Muscle layer of duodenum (tissue), 2 donors: ENCODE measurements at regions not wholly inside any gene's neighbourhood (a gene's known extent, or its start where the extent isn't known, plus 50 kb on each side); places are given as distances from the start of the nearest gene placed in this dataset.

Source experiments
- H3K27ac ChIP-seq: one replicate; pipeline ENCODE4 v1.7.0; 2013; ENCODE audit warnings: mild to moderate bottlenecking, low read length
- H3K27me3 ChIP-seq: one replicate; pipeline ENCODE4 v1.7.0; 2013; ENCODE audit warnings: low read depth, mild to moderate bottlenecking, control low read depth, low read length
- H3K36me3 ChIP-seq, 2 donors: one replicate each; pipeline ENCODE4 v1.7.0; 2013; ENCODE audit warnings: low read length in 2 of 2, control low read depth in 1 of 2, mild to moderate bottlenecking in 1 of 2; ENCODE audit not compliant: insufficient read depth in 2 of 2, control insufficient read depth in 1 of 2
- H3K4me1 ChIP-seq, 2 donors: one replicate each; pipeline ENCODE4 v1.7.0; 2013; ENCODE audit warnings: low read length in 2 of 2, mild to moderate bottlenecking in 2 of 2, control low read depth in 1 of 2, moderate library complexity in 1 of 2; ENCODE audit not compliant: insufficient read depth in 2 of 2, control insufficient read depth in 1 of 2
- H3K4me3 ChIP-seq, 2 donors: one replicate each; pipeline ENCODE4 v1.7.0; 2013; ENCODE audit warnings: low read length in 2 of 2, low read depth in 1 of 2, mild to moderate bottlenecking in 1 of 2
- H3K9me3 ChIP-seq, 2 donors: one replicate each; pipeline ENCODE4 v1.7.0; 2013; ENCODE audit warnings: low read length in 2 of 2, control low read depth in 1 of 2, mild to moderate bottlenecking in 1 of 2; ENCODE audit not compliant: control insufficient read depth in 1 of 2
- donor health status: healthy.

- Histone ChIP-seq H3K27ac (no peak overlapping the region), H3K9me3 (no peaks in the 10 kb centered on the region), H3K4me1 (no peaks in the 10 kb centered on the region)
Measured at GRCh38 chr3:83902787-83903533, 1055.8 kb upstream of the CADM2 start.

DNA sequence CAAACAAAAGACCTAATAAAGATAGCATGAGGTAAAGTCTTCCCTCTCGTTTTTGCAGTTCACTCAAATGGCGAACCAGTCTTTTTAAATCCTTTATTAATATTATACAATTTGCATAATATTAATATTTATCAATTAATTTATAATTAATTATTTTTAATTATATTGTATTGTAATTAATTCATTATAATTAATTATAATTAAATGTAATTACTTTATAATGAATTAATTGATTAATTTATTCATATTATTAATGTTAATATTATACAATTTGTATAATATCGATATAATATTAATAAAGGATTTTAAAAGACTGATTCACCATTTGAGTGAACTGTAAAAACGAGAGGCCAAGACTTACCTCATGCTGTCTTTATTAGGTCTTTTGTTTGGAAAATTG lies 1045.4 kb upstream of the CADM2 start:
- H3K27me3 ChIP-seq: no peaks in the 10 kb centered on the region
- no peaks in the 10 kb centered on the region for H3K4me1 ChIP-seq
- no peak overlapping the region for H3K4me3 ChIP-seq
- H3K36me3 ChIP-seq: no peaks in the 10 kb centered on the region
- H3K27ac ChIP-seq: no peak overlapping the region
- no peaks in the 10 kb centered on the region for H3K9me3 ChIP-seq

More at GRCh38 chr3:83902787-83903533, 1055.8 kb upstream of the CADM2 start:
- Histone ChIP-seq H3K36me3 (no peaks in the 10 kb centered on the region), H3K4me3 (no peak overlapping the region), H3K27me3 (no peaks in the 10 kb centered on the region)

GRCh38 chr3:83926291-83926690 lies 1032.5 kb upstream of the CADM2 start:
- Histone ChIP-seq H3K27ac (no peak overlapping the region), H3K27me3 (no peaks in the 10 kb centered on the region), H3K36me3 (no peaks in the 10 kb centered on the region), H3K9me3 (peaks cover 12 to 32% of the 10 kb centered on the region in 2 donors), H3K4me1 (no peaks in the 10 kb centered on the region), H3K4me3 (no peak overlapping the region)

- no peak overlapping the region for H3K27ac ChIP-seq
- no peaks in the 10 kb centered on the region for H3K36me3 ChIP-seq
- no peaks in the 10 kb centered on the region for H3K4me1 ChIP-seq
- no peaks in the 10 kb centered on the region for H3K27me3 ChIP-seq
- H3K9me3 ChIP-seq: peaks cover 12 to 32% of the 10 kb centered on the region in 2 donors
- peak overlapping the region in 1 of 2 donors; percentile 39 for H3K4me3 ChIP-seq
Measured at GRCh38 chr3:83928391-83928790, 1030.4 kb upstream of the CADM2 start.

- H3K36me3 ChIP-seq: no peaks in the 10 kb centered on the region
- H3K27me3 ChIP-seq: no peaks in the 10 kb centered on the region
- peak overlapping the region in 1 of 2 donors; percentile 39 for H3K4me3 ChIP-seq
- peaks cover 12 to 32% of the 10 kb centered on the region in 2 donors for H3K9me3 ChIP-seq
- H3K27ac ChIP-seq: no peak overlapping the region
- H3K4me1 ChIP-seq: no peaks in the 10 kb centered on the region
Measured at GRCh38 chr3:83928903-83929302, 1029.9 kb upstream of the CADM2 start.

- Histone ChIP-seq H3K9me3 (peaks cover 4 to 14% of the 10 kb centered on the region in 2 donors), H3K27ac (no peak overlapping the region), H3K4me1 (no peaks in the 10 kb centered on the region)
Measured at GRCh38 chr3:83934192-83935021, 1024.4 kb upstream of the CADM2 start.

DNA sequence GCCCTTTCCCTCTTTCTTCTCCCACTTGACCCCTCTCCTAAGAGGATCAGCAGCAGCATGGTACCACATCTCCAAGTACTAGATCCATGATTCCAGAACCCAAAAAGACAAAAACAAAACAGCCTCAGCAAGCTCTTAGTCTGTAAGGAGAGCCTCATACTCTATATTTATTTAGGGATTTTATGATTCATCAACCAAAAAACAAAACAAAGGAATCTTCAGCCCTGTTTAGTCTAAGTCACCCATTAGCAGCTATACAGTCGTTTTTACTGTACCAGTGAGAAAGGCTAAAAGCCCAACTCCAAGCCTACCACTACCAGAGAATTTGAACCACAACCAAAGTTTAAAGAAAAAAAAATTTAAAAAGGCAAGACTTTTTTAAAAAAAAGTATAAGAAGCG lies 1020.3 kb upstream of the CADM2 start:
- H3K4me1 ChIP-seq: no peaks in the 10 kb centered on the region
- no peak overlapping the region for H3K4me3 ChIP-seq
- peaks cover 0 to 4% of the 10 kb centered on the region in 2 donors for H3K9me3 ChIP-seq
- H3K36me3 ChIP-seq: no peaks in the 10 kb centered on the region
- H3K27me3 ChIP-seq: no peaks in the 10 kb centered on the region
- no peak overlapping the region for H3K27ac ChIP-seq

More at GRCh38 chr3:83934192-83935021, 1024.4 kb upstream of the CADM2 start:
- Histone ChIP-seq H3K27me3 (no peaks in the 10 kb centered on the region), H3K4me3 (no peak overlapping the region), H3K36me3 (no peaks in the 10 kb centered on the region)

DNA sequence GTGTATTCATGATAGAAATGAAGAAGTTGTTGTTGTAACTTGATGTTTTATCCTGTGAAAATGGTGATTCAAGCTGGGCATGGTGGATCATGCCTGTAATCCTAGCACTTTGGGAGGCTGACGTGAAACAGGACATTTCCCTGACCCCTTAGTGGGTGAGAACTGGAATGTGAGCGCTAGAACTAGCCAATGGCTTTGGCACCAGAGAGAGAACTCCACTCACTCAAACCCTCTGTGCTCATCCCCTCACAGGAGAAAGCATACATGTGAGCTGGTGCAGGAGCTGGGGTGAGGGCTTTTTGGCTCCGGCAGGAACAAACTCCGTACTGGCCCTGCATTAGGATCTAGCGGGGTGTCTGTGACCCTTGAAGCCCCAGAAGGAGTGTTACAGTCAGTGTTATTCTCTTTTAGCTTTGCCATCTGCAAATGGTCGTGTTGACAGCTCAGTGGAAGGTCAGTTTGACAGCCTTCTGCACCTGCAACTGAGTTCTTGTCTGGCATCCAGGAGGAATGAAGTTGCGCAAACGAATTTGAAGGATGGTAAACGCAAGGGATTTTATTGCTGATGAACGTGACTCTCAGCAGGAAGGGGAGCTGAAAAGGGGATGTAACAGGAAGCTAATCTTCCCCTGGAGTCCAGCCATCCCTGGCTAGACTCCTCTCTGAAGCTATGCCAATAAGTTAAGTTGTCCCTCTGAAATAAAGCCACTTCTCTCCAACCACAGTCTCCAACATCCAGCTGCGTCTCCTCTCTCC lies 1016.6 kb upstream of the CADM2 start:
- H3K27ac ChIP-seq: no peak overlapping the region
- H3K9me3 ChIP-seq: no peaks in the 10 kb centered on the region
- no peaks in the 10 kb centered on the region for H3K4me1 ChIP-seq
- no peaks in the 10 kb centered on the region for H3K36me3 ChIP-seq
- H3K4me3 ChIP-seq: no peak overlapping the region
- H3K27me3 ChIP-seq: no peaks in the 10 kb centered on the region

DNA sequence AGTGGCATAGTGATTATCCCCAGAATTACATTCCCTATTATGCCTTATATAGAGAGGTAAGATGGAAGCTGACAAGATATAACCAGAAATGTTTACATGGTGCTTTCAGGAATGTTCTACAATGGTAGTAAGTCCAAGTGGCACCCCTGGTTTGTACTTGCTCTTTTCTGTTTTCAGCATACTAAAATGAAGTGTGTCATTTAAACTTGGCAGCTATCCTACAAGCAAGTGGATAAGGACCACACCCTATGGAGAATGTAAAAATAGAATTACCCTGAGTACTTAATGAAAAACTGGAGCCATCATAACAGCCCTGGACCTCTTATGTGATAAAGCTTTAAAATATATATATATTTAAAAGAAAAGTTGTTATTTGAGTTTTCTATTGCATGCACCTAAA lies 1012.7 kb upstream of the CADM2 start:
- Histone ChIP-seq H3K4me3 (no peak overlapping the region), H3K9me3 (no peaks in the 10 kb centered on the region), H3K27ac (no peak overlapping the region)

GRCh38 chr3:83946554-83946953 lies 1012.2 kb upstream of the CADM2 start:
- Histone ChIP-seq H3K27ac (no peak overlapping the region), H3K4me3 (no peak overlapping the region), H3K9me3 (no peaks in the 10 kb centered on the region), H3K4me1 (no peaks in the 10 kb centered on the region), H3K36me3 (no peaks in the 10 kb centered on the region), H3K27me3 (no peaks in the 10 kb centered on the region)

More for the DNA sequence above, 1012.7 kb upstream of the CADM2 start:
- H3K4me1 ChIP-seq: no peaks in the 10 kb centered on the region
- no peaks in the 10 kb centered on the region for H3K27me3 ChIP-seq
- H3K36me3 ChIP-seq: no peaks in the 10 kb centered on the region

DNA sequence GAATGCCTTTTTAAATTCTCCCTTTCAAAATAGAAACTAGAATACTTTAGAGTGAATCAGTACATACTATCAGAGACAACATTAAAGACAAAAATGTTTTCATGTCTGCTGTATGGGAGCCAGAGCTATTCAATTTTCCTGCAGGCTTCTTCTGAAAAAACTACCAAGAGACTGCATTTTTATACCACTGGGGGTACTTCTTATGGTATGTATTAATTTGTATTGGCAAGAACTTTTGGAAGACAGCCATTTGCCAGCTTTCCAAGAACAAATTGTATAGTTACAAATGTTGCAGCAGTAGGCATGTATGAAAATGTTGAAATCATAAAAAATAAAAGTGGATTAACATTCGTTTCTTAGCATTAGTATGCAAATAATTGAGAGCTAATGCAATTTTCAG lies 1010.0 kb upstream of the CADM2 start:
- H3K9me3 ChIP-seq: no peaks in the 10 kb centered on the region
- H3K27ac ChIP-seq: no peak overlapping the region
- no peak overlapping the region for H3K4me3 ChIP-seq
- no peaks in the 10 kb centered on the region for H3K36me3 ChIP-seq
- H3K4me1 ChIP-seq: no peaks in the 10 kb centered on the region
- H3K27me3 ChIP-seq: no peaks in the 10 kb centered on the region
